Stimulated activated CD4-positive, alpha-beta T cell treated with anti-CD3 and anti-CD28 coated beads, Interleukin-15, amount 100 ng/mL, for 48 hours (primary cell): ENCODE measurements at regions not wholly inside any gene's neighbourhood (a gene's known extent, or its start where the extent isn't known, plus 50 kb on each side); places are given as distances from the start of the nearest gene placed in this dataset.

Experiments
- DNase-seq, 2 donors: peaks; one replicate each; pipeline ENCODE4 v3.0.0-alpha.2; 2020; ENCODE audit warnings: low read depth in 2 of 2

DNA sequence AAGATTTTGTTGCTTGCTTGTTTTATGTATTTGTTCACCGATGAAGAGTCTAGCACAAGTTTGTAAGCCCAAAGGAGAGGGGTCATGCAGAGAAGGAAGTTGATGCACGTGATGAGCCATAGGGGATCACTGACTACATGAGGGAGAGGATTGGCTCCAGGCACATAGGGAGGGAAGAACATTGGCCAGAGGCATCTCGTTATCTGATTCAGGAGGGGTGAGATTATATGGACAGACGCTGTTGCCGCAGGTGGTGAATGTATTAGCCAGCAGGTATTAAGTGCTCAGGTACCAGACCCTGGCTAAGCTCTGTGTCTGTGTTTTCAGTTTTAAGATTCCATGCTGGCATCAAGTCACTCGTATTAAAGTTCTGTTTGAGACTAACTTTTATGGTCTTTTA lies 91.8 kb upstream of the CHST9 start:
- DNase-seq = no peak

DNA sequence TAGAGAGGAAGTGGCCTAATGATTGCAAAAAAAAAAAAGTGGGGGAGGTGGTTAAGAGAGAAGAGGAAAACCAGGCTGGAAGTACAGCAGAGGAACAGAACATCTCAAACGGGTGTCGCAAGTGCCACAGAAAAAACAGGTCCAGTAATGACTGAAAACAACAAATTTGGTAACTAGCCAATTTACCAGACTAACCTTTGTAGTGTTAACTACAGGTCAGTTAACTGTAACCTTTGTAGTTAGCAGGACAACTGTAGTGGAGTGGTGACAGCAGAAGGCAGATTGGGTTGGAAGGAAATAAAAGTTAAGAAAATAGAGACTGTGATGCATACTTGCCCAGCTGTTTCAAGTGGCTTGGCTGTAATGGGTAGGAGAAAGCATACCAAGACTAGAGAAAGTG lies 91.4 kb upstream of the CHST9 start:
- no peak for DNase-seq

DNA sequence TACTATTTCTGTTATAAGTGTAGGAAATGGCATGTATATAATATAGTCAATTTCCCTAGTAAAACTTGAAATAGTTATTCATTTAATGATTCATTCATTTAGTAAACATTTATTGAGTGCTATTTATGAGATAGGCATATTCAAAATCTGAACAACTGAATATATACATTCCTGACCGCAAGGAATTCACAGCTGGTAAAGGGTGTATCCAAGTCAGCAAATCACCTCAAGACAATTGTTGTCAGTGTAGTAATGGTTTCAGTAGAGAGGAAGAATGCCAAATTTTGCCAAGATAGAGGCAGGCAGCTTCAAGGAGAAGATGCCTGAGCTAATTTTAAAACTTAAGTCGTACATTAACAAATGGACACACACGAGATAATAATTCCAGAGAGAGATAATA lies 89.8 kb upstream of the CHST9 start:
- no peak for DNase-seq

DNA sequence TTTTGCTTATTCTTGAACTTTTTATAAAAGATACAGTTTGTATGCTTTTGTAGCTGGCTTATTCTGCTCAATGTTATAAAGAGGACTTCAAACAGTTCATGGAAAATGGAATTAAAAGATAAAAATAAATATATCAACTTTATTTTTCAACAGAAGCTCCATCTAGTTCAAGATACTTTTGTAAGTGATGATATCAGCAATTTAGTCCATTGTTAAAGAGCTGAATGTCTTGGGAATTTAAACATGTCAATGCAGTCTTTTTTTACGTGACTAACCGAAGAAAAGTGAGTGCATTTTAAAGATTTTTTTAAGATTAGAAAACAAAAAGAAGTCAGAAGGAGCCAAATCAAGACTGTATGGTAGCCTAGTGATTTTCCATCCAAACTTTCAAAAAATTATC lies 85.4 kb upstream of the CHST9 start:
- no peak for DNase-seq

DNA sequence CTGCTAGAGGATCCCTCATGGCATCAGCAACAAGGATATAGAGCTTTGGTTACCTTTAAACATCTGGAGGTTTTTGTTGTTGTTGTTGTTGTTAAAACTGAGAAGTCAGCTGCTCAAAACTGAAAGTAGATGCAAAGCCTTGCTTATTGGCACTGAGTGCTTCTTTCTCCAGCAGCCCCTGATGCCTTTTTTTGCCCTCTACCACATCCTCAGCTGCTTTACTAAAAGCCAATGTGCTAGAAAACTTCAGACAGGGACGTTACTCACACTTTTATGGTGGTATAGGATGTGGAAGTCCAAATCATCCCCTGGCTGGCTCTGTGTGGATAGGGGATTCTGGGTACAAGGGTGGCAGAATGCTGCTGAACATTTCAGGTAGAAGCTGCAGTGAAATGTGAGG lies 78.3 kb upstream of the CHST9 start:
- no peak for DNase-seq

DNA sequence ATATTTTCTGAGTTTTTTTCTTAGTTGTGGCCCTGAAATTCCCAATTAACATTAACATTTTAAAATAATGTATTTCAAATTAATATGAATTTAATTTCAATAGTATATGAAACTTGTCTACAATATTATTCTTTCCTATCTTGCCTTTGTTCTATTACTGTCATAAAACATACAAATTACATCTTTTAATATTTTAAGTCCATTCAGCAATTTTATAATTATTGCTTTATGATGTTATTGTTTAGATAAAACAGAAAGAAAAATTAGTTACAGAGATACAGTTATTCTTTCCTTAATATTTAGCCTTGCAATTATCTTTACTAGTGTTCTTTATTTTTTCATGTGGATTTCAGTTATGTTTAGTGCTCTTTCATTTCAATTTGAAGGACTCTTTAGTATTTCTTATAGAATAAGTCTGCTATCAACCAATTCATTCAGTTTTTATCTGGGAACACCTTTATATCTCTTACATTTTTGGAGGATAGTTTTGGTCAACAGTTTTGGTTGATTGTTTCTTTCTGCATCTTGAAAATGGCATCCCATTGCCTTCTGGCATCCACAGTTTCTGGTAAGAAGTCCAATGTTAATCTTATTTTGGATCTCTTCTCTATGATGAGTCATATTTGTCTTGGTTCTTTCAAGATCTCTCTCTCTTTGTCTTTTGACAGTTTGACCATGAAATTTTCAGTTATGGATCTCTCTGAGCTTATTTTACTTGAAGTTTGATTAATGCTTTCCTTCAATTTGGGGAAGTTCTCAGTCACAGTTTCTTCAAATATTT lies 76.9 kb upstream of the CHST9 start:
- DNase-seq = no peak

DNA sequence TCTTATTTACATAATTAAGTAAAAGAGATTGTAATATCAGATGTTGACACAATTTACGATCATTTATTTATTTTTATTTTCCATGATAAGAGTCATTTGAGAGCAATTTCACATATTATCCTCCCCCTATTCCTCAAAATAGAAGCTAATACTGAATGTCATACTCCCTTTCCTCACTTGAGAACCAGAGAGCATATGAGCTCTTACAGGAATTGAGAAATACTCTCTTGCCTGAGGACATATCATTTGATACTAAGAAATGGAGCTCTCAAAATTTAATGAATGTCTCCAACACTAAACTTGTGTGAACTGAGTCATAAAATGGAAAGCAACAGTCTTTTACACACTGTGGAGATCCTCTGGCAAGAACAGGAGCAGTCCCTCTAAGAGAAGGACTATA lies 68.5 kb upstream of the CHST9 start:
- DNase-seq = no peak

DNA sequence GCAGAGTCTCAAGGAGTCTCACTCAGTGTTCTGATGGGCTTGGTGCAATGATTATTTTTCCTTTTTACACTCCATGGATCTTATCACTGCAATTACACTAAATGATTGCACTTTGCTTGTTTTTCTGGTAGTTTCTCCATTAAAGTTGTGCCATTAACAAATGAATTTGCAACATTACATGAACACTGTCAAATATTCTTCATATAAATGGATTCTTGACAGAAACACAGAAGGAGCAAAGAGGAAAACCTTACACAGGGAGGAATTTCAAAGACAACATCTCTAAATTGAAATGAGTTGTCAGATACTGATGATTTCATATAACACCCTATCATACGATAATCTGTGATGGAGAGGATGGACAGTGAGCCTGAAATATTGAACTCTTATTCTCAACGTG lies 65.4 kb upstream of the CHST9 start:
- no peak for DNase-seq

DNA sequence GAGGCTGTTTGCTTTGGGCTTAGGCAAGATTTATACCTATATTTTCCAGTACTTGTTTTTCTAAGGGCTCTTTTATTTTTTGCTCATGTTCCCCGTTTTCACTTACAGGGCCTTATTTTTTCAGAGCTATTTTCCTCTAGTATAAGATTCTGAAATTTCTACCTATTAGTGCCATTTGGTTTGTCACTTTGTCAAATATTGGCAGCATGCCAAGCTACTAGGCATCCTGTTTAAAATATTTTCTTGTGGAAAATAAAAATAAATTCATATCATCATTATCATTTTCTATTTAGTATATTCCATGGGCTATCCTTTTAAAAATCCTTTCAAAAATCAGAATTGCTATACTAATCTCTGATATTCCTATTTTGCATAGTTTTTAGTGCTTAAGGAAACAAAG lies 64.8 kb upstream of the CHST9 start:
- no peak for DNase-seq

DNA sequence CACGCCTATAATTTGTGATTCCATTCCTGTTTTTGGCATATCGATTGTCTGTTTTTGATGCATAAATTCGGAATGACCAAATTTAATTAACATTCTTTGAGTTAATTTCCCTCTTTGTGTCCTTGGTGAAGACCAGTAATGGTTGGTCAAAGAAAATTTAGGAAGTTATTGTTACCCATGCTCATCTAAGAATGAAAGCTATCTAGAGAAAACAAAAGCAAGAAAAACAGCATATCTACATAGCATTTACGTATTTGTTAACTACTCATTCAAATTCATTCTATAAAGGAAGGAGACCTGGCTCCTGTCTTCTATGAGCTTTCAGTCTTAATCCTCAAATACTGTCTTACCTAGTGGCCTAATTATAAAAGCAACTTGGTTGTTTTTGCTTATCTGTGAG lies 59.2 kb upstream of the CHST9 start:
- no peak for DNase-seq

DNA sequence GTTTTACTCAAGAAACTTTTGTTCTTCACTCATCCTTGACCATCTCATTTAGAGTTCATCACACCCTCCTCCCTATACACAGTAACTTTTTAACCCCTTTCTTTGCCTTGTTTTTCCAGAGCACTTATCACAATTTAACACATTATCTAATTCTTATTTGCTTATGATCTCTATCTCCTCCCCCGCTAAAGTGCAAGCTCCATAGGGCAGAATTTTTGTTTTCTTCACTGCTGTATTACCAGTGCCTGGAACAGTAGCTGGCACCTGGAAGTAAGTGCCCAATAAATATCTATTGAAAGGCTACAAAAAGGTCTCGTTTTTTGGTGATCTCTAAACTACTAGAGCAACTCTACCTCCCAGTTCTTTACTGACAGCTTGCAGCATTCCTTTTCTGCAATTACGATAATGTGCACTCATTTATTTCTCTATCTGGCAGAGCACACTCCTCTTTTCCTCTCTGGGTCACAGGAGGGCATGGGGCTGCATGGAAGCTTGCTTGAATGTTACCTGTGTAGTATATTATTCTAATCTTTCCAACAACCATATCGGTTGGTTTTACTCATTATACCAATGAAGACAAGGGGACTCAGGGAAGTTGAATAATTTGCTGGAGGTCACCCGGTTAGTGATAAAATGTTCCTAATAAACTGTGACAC lies 57.4 kb upstream of the CHST9 start:
- DNase-seq = no peak

DNA sequence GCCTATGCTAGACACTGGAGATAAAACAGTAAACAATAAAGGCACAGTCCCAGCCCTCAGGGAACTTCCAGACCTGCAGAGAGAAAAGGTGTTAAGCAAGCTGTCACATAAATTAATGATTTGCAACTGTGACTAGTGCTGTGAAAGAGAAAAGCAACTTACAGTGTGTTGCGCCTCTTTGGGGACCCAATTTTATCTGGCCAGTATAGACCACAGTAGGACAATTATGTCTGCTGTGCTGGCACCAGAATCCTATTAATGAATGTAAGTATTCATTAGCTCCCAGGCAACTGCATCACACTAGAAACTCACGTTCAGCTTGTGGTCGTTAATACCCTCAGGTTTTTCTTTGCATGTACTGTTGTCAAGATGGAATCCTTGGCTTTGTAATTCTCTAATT lies 55.3 kb upstream of the CHST9 start:
- no peak for DNase-seq

DNA sequence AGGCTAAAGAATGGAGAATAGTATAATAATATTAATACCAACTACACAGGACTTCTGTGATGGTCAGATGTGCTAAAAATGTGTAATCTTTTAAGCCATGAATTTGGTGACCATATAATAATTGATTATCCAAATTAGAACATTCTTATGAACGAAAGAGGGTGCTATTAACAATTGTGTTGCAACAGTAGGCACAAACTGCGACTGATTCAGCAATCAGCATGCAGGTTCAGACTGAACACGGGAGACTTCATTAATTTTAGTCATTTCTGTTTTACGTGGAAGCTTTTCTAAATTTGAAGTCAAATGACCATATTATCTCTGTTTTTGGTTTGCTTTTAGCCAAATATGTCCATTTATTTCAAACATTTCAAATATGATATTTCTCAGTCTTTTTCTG lies 54.6 kb upstream of the CHST9 start:
- no peak for DNase-seq

DNA sequence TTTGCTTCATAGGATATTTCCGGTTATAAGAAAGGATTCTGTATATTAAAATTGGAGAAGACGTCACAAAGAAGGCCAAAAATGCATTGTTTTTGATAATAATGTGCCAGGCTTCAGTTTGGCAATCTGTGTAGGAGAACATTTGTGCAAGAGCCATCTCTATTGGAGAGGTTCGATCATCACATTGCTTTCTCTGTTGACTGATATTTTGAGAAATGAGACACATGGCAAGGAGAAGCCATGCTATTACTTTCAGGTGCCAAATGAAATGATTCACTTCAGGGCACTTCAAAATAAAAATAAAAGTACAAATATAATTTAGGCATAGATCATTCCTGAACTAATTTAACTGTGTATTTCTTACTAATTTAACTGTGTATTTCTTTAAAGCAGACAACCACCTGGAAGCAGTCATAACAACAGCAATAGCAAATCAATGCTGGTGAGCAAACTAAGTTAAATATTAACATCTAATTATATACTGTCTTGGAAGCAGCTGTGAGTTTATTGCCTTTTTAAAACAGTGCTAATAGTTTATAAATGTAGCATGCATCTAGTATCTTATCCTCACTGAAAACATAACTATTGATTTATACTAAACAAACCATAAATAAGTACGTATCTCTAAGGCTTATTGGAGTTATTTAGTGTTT lies 50.2 kb upstream of the CHST9 start:
- DNase-seq = no peak
